ENCODE measurements at regions not wholly inside any gene's neighbourhood (a gene's known extent, or its start where the extent isn't known, plus 50 kb on each side); places are given as distances from the start of the nearest gene placed in this dataset.

GRCh38 chr1:194929357-194929756 lies 1678.9 kb downstream of the KCNT2 start:
- TF ChIP-seq CTCF (conservative IDR thresholded peaks at IDR 0.05; ENCODE audit: low read length) = no peak
- TF ChIP-seq EZH2phosphoT487 (IDR thresholded peaks at IDR 0.05; ENCODE audit: borderline replicate concordance, low read depth, low read length) = no peak
